Neural progenitor cell (in vitro differentiated cells): ENCODE measurements at regions not wholly inside any gene's neighbourhood (a gene's known extent, or its start where the extent isn't known, plus 50 kb on each side); places are given as distances from the start of the nearest gene placed in this dataset.

ENCODE experiments used
- DNase-seq: peaks from one replicate; pipeline ENCODE4 v3.0.0-alpha.2; 2016; ENCODE audit warnings: low spot score
- H2AFZ ChIP-seq: fragments of 200-600 bp; sonication (generic); replicated peaks from 2 replicates; pipeline ENCODE4 v1.6.1; 2016; ENCODE audit warnings: antibody characterized with exemption
- H3F3A ChIP-seq: fragments of 200-600 bp; sonication (generic); 2 replicates; pipeline ENCODE4 v1.6.1; 2016; ENCODE audit warnings: antibody characterized with exemption, low read depth
- H3K27ac ChIP-seq: fragments of 200-600 bp; sonication (generic); 2 replicates; pipeline ENCODE4 v1.5.1; 2016; ENCODE audit warnings: mild to moderate bottlenecking
- H3K27me3 ChIP-seq: fragments of 200-600 bp; sonication (generic); 2 replicates; pipeline ENCODE4 v1.6.1; 2016; ENCODE audit warnings: mild to moderate bottlenecking, moderate library complexity
- H3K36me3 ChIP-seq: fragments of 200-600 bp; sonication (generic); 2 replicates; pipeline ENCODE4 v1.5.1; 2016
- H3K4me1 ChIP-seq: fragments of 200-600 bp; sonication (generic); 2 replicates; pipeline ENCODE4 v1.6.1; 2016; ENCODE audit warnings: mixed run types
- H3K4me2 ChIP-seq: fragments of 200-600 bp; sonication (generic); 2 replicates; pipeline ENCODE4 v1.6.1; 2016
- H3K4me3 ChIP-seq: fragments of 200-600 bp; sonication (generic); 2 replicates; pipeline ENCODE4 v1.5.1; 2016
- H3K79me2 ChIP-seq: fragments of 200-600 bp; sonication (generic); 2 replicates; pipeline ENCODE4 v1.6.1; 2016; ENCODE audit warnings: low read depth
- H3K9ac ChIP-seq: fragments of 200-600 bp; sonication (generic); 2 replicates; pipeline ENCODE4 v1.6.1; 2016
- H3K9me3 ChIP-seq: fragments of 200-600 bp; sonication (generic); 2 replicates; pipeline ENCODE4 v1.5.1; 2016; ENCODE audit warnings: low read depth
- H4K20me1 ChIP-seq: fragments of 200-600 bp; sonication (generic); 2 replicates; pipeline ENCODE4 v1.6.1; 2016; ENCODE audit warnings: low read depth
- H3K27ac Mint-ChIP-seq: 3 replicates; pipeline ENCODE4 v1.8.0; 2021; ENCODE audit warnings: mixed read lengths
- H3K27me3 Mint-ChIP-seq: 2 replicates; pipeline ENCODE4 v1.8.0; 2022; ENCODE audit warnings: low read depth, mild to moderate bottlenecking, inconsistent platforms, moderate library complexity, mixed read lengths; ENCODE audit not compliant: insufficient read depth
- H3K36me3 Mint-ChIP-seq: 3 replicates; pipeline ENCODE4 v1.8.0; 2021; ENCODE audit warnings: mixed read lengths
- H3K4me1 Mint-ChIP-seq: 3 replicates; pipeline ENCODE4 v1.8.0; 2021; ENCODE audit warnings: mixed read lengths
- H3K4me3 Mint-ChIP-seq: 3 replicates; pipeline ENCODE4 v1.8.0; 2021; ENCODE audit warnings: mild to moderate bottlenecking, moderate library complexity, mixed read lengths
- H3K9me3 Mint-ChIP-seq: 3 replicates; pipeline ENCODE4 v1.8.0; 2020; ENCODE audit warnings: mixed read lengths
- EZH2 ChIP-seq: fragments of 200-600 bp; sonication (generic); IDR thresholded peaks from 2 replicates; pipeline ENCODE4 v1.6.1; 2017; ENCODE audit warnings: antibody characterized with exemption, mild to moderate bottlenecking, moderate library complexity
- EZH2phosphoT487 ChIP-seq: fragments of 200-600 bp; sonication (generic); IDR thresholded peaks from 2 replicates; pipeline ENCODE4 v1.6.1; 2017; ENCODE audit warnings: antibody characterized with exemption
- TF ChIP-seq, protein P1 (sequence below): fragments of 200-600 bp; sonication (generic); IDR thresholded peaks from 2 replicates; pipeline ENCODE4 v1.5.1; 2017; ENCODE audit warnings: antibody characterized with exemption, mild to moderate bottlenecking

DNA sequence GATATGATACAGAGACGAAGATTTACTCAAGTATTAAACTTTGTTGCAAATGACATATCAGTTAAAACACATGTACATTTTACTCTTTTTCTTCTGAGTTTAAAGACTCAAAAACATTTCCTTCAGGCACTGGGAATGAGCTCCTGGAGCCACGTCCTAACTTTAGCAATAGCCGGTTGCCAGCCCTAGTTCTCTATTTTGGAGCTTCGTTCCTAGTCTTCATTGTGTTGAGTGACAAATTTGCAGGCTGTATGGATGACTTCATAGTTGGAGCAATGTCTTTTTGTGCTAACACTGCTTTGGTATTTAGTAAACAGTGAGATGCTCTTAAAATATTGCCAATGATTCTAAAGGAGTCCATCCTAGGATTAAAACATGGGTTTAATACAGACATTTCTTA lies 190.9 kb downstream of the FAT4 start:
- Mint-ChIP-seq H3K27ac (no peak overlapping the region), H3K27me3 (no peaks in the 10 kb centered on the region)

GRCh38 chr4:125507141-125507540 lies 192.4 kb downstream of the FAT4 start:
- Histone ChIP-seq H4K20me1 (no peaks in the 10 kb centered on the region), H3K4me1 (no peaks in the 10 kb centered on the region), H2AFZ (no peak overlapping the region), H3K27me3 (no peaks in the 10 kb centered on the region), H3K79me2 (no peaks in the 10 kb centered on the region), H3K9me3 (no peaks in the 10 kb centered on the region), H3K36me3 (no peaks in the 10 kb centered on the region), H3K27ac (no peak overlapping the region), H3F3A (no peaks in the 10 kb centered on the region), H3K4me2 (no peak overlapping the region), H3K4me3 (no peak overlapping the region), H3K9ac (no peak overlapping the region)
- Mint-ChIP-seq H3K27ac (no peak overlapping the region), H3K36me3 (no peaks in the 10 kb centered on the region), H3K27me3 (no peaks in the 10 kb centered on the region), H3K4me3 (no peak overlapping the region), H3K4me1 (peaks cover 11% of the 10 kb centered on the region), H3K9me3 (peaks cover 2% of the 10 kb centered on the region)
- DNase-seq, result no peak
- TF ChIP-seq EZH2phosphoT487, result no peak
- TF ChIP-seq EZH2, result no peak
- TF ChIP-seq, protein P1, sequence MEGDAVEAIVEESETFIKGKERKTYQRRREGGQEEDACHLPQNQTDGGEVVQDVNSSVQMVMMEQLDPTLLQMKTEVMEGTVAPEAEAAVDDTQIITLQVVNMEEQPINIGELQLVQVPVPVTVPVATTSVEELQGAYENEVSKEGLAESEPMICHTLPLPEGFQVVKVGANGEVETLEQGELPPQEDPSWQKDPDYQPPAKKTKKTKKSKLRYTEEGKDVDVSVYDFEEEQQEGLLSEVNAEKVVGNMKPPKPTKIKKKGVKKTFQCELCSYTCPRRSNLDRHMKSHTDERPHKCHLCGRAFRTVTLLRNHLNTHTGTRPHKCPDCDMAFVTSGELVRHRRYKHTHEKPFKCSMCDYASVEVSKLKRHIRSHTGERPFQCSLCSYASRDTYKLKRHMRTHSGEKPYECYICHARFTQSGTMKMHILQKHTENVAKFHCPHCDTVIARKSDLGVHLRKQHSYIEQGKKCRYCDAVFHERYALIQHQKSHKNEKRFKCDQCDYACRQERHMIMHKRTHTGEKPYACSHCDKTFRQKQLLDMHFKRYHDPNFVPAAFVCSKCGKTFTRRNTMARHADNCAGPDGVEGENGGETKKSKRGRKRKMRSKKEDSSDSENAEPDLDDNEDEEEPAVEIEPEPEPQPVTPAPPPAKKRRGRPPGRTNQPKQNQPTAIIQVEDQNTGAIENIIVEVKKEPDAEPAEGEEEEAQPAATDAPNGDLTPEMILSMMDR, result no peak

More for the DNA sequence above, 190.9 kb downstream of the FAT4 start:
- peaks cover 24% of the 10 kb centered on the region for H3K4me1 Mint-ChIP-seq
- TF ChIP-seq EZH2phosphoT487 (no peak), EZH2 (no peak)
- TF ChIP-seq, protein P1, result no peak
- Histone ChIP-seq H3K27ac (no peak overlapping the region), H3F3A (no peaks in the 10 kb centered on the region), H3K4me2 (no peak overlapping the region), H4K20me1 (no peaks in the 10 kb centered on the region), H3K9ac (no peak overlapping the region), H3K4me3 (no peak overlapping the region), H3K36me3 (no peaks in the 10 kb centered on the region), H3K9me3 (no peaks in the 10 kb centered on the region), H3K79me2 (no peaks in the 10 kb centered on the region), H3K4me1 (no peaks in the 10 kb centered on the region), H2AFZ (peak overlapping the region; percentile 19), H3K27me3 (no peaks in the 10 kb centered on the region)
- peaks cover 2% of the 10 kb centered on the region for H3K9me3 Mint-ChIP-seq
- no peak overlapping the region for H3K4me3 Mint-ChIP-seq
- no peaks in the 10 kb centered on the region for H3K36me3 Mint-ChIP-seq
- no peak for DNase-seq

DNA sequence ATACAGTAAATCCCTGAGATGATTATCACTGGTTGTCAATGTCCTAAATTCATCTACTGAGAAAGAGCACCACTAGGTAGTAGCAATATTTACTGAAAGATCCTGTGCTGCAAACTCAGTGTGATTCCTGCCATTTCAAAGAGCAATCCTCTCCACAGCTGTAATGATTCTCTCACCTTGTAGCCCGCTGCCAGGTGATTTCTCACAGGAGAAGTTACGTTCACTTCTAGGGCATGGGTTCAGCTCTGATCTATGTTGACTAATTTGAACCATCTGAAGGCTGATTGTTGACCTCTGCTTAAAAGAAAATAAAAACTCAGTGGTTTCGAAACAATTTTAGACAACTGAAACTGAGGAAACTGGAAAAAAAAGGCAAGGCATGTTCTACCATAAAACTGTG lies 197.0 kb downstream of the FAT4 start:
- H4K20me1 ChIP-seq, result no peaks in the 10 kb centered on the region
- H3K4me2 ChIP-seq, result no peak overlapping the region
- no peaks in the 10 kb centered on the region for H3K9me3 ChIP-seq
- no peaks in the 10 kb centered on the region for H3K36me3 Mint-ChIP-seq
- H3K79me2 ChIP-seq, result no peaks in the 10 kb centered on the region
- no peak overlapping the region for H3K4me3 Mint-ChIP-seq
- no peaks in the 10 kb centered on the region for H3F3A ChIP-seq
- H3K9ac ChIP-seq, result no peak overlapping the region
- no peak overlapping the region for H3K27ac ChIP-seq
- no peaks in the 10 kb centered on the region for H3K27me3 Mint-ChIP-seq
- H3K9me3 Mint-ChIP-seq, result peaks cover 9% of the 10 kb centered on the region
- no peaks in the 10 kb centered on the region for H3K4me1 ChIP-seq
- no peak overlapping the region for H3K27ac Mint-ChIP-seq
- no peak for DNase-seq
- no peaks in the 10 kb centered on the region for H3K36me3 ChIP-seq
- no peak overlapping the region for H3K4me3 ChIP-seq
- TF ChIP-seq EZH2 (no peak), EZH2phosphoT487 (no peak)
- TF ChIP-seq, protein P1, result no peak
- H3K27me3 ChIP-seq, result no peaks in the 10 kb centered on the region
- H2AFZ ChIP-seq, result no peak overlapping the region
- H3K4me1 Mint-ChIP-seq, result no peaks in the 10 kb centered on the region

DNA sequence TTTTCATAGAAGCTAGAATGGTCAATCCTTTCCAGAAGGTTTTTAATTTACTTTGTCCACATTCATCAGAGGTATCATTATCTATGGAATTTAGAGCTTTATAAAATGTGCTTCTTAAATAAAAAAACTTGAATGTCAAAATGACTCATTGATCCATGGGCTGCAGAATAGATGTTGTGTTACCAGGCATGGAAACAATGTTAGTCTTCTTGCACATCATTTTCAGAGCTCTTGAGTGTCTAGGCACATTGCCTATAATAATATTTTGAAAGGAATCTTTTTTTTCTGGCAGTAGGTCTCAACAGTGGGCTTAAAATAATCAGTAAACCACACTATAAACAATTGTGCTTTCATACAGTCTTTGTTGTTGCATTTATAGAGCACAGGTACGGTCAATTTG lies 200.3 kb downstream of the FAT4 start:
- TF ChIP-seq EZH2phosphoT487 (no peak), EZH2 (no peak)
- TF ChIP-seq, protein P1, result no peak
- H3K27ac ChIP-seq, result no peak overlapping the region
- no peaks in the 10 kb centered on the region for H4K20me1 ChIP-seq
- no peak overlapping the region for H2AFZ ChIP-seq
- peaks cover 6% of the 10 kb centered on the region for H3K9me3 Mint-ChIP-seq
- no peak for DNase-seq
- H3K27ac Mint-ChIP-seq, result no peak overlapping the region
- H3K4me3 Mint-ChIP-seq, result no peak overlapping the region
- H3K4me2 ChIP-seq, result no peak overlapping the region
- H3K27me3 ChIP-seq, result no peaks in the 10 kb centered on the region
- no peak overlapping the region for H3K4me3 ChIP-seq
- H3K36me3 Mint-ChIP-seq, result no peaks in the 10 kb centered on the region
- no peaks in the 10 kb centered on the region for H3F3A ChIP-seq
- no peaks in the 10 kb centered on the region for H3K27me3 Mint-ChIP-seq
- peaks cover 21% of the 10 kb centered on the region for H3K4me1 Mint-ChIP-seq
- H3K4me1 ChIP-seq, result no peaks in the 10 kb centered on the region
- H3K9me3 ChIP-seq, result no peaks in the 10 kb centered on the region
- H3K79me2 ChIP-seq, result no peaks in the 10 kb centered on the region
- no peak overlapping the region for H3K9ac ChIP-seq
- no peaks in the 10 kb centered on the region for H3K36me3 ChIP-seq
